HEK293T (cell line): ENCODE measurements at regions not wholly inside any gene's neighbourhood (a gene's known extent, or its start where the extent isn't known, plus 50 kb on each side); places are given as distances from the start of the nearest gene placed in this dataset.
"Not testable (repeated sequence)": the region's sequence is repeated elsewhere in the genome, so short reads cannot be mapped to it uniquely, and the experiment has no call there.

Experiments
- ARNT ChIP-seq: fragments of 450-650 bp; IDR thresholded peaks from 2 replicates; pipeline ENCODE4 v1.6.1; 2017; ENCODE audit warnings: mild to moderate bottlenecking
- BHLHE40 ChIP-seq: fragments of 450-650 bp; IDR thresholded peaks from 2 replicates; pipeline ENCODE4 v1.6.1; 2016; ENCODE audit warnings: mild to moderate bottlenecking, moderate library complexity, borderline replicate concordance
- ELF4 ChIP-seq: fragments of 450-650 bp; IDR thresholded peaks from 2 replicates; pipeline ENCODE4 v1.6.1; 2017; ENCODE audit warnings: antibody characterized with exemption
- FOXK2 ChIP-seq: fragments of 450-650 bp; IDR thresholded peaks from 2 replicates; pipeline ENCODE4 v1.6.1; 2016; ENCODE audit warnings: mild to moderate bottlenecking
- FOXM1 ChIP-seq: fragments of 450-650 bp; IDR thresholded peaks from 2 replicates; pipeline ENCODE4 v1.6.1; 2017; ENCODE audit warnings: mild to moderate bottlenecking, borderline replicate concordance
- L3MBTL2 ChIP-seq: fragments of 450-650 bp; conservative IDR thresholded peaks from 2 replicates; pipeline ENCODE4 v1.6.1; 2016; ENCODE audit warnings: mild to moderate bottlenecking
- NFRKB ChIP-seq: fragments of 450-650 bp; IDR thresholded peaks from 2 replicates; pipeline ENCODE4 v1.6.1; 2016; ENCODE audit warnings: mild to moderate bottlenecking, moderate library complexity
- PKNOX1 ChIP-seq: fragments of 450-650 bp; IDR thresholded peaks from 2 replicates; pipeline ENCODE4 v1.6.1; 2016
- SP1 ChIP-seq: fragments of 450-650 bp; IDR thresholded peaks from 2 replicates; pipeline ENCODE4 v1.6.1; 2017
- SUZ12 ChIP-seq: fragments of 450-650 bp; IDR thresholded peaks from 2 replicates; pipeline ENCODE4 v1.6.1; 2016; ENCODE audit warnings: mild to moderate bottlenecking
- TARDBP ChIP-seq: fragments of 450-650 bp; IDR thresholded peaks from 2 replicates; pipeline ENCODE4 v1.6.1; 2016
- ZNF384 ChIP-seq: fragments of 450-650 bp; IDR thresholded peaks from 2 replicates; pipeline ENCODE4 v1.6.1; 2016

DNA sequence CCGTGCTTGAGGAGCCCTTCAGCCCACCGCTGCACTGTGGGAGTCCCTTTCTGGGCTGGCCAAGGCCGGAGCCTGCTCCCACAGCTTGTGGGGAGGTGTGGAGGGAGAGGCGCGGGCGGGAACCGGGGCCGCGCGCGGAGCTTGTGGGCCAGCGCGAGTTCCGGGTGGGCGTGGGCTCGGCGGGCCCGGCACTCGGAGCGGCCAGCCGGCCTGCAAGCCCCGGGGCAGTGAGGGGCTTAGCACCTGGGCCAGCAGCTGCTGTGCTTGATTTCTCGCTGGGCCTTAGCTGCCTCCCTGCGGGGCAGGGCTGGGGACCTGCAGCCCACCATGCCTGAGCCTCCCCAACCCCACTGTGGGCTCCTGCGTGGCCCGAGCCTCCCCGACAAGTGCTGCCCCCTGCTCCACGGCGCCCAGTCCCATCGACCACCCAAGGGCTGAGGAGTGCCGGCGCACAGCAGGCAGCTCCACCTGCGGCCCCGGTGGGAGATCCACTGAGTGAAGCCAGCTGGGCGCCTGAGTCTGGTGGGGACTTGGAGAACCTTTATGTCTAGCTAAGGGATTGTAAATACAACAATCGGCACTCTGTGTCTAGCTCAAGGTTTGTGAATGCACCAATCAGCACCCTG is 79.0 kb upstream of the KCNAB1 start:
- TF ChIP-seq ZNF384, NFRKB, BHLHE40, ELF4, FOXM1, PKNOX1, SP1, TARDBP, SUZ12, L3MBTL2, FOXK2, ARNT: not testable (repeated sequence)
